ENCODE measurements at regions not wholly inside any gene's neighbourhood (a gene's known extent, or its start where the extent isn't known, plus 50 kb on each side); places are given as distances from the start of the nearest gene placed in this dataset.
"Not testable (repeated sequence)": the region's sequence is repeated elsewhere in the genome, so short reads cannot be mapped to it uniquely, and the experiment has no call there.

DNA sequence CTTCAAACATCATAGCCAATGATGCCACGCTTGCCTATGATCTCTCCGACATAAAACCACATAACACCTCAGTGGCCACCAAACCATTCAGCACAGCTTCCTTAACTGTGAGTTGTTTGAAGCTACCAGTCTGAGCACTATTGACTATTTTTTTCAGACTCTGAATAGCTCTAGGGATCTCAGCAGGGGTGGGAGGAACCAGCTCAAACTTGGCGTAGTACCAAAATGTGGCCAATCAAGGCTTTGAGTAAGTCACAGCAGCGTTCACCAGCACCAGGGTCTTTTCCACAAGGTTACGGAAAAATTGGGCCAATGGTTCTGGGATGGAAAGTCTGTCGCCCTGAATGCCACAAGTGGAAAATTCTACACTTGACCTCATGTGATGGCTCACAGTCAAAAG, 70.6 kb downstream of the SMPDL3A start:
- no peak for DNase-seq

DNA sequence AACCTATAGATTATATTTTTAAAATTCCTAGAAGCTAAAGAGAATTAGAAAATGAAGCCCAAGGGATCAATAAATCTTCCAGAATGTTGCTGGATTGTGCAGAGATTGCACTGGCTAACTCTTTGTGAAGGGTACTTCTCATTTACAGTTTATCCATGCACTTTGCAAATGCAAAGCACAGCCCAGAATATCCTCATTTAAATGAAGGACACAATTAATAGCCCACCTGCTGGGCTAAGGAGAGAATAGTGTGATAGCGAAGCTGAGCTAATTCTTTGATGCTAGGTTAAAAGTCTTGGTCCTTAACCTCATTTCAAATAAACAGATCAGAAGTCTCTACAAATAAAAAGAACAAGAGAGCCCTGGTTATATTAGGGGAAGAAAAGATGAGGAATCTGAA, 72.5 kb downstream of the SMPDL3A start:
- DNase-seq: no peak

DNA sequence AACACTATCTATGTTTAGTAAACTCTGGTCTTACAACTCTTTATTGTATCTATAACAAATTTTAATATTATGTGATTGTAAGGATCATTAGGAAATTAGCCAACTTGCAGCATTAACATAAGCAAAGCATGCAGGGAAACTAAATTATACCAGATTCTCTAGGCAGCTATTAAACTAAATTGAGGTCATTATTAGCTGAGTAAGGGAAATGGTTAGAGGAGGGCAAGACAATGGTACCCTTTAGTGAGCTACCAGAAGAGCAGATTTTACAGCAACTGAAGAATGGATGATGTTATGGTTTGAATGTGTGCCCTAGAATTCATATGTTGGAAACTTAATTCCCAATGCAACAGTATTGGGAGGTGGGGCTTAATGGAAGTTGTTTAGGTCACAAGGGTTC, 79.1 kb downstream of the SMPDL3A start:
- DNase-seq: no peak

DNA sequence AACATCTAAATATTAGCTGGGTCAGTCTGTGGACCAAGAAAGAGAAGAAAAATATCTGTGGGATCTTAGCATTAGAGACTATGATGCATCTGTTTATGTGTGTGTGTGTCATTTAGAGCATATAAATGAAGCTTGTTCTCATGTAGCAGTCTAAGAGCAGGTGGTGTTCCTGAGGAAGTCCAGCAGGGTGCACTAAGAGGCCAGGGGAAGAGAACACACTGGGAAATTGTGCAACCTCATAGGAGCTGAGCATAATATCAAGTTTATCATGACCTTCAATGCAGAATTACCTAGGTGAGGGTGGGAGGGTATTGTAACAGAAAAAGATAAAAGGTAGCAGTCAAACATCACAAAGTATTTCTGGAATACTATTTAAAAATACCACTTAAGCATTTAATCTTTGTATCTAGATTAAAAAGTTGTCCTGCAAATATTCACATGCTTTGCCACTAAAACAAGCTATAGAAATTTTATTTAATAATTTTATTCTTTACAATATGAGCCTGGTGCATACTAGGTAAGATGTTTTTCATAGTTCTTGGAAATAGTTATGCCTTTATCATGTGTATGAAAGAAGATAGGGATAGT, 80.5 kb downstream of the SMPDL3A start:
- peak; percentile 88 for DNase-seq

DNA sequence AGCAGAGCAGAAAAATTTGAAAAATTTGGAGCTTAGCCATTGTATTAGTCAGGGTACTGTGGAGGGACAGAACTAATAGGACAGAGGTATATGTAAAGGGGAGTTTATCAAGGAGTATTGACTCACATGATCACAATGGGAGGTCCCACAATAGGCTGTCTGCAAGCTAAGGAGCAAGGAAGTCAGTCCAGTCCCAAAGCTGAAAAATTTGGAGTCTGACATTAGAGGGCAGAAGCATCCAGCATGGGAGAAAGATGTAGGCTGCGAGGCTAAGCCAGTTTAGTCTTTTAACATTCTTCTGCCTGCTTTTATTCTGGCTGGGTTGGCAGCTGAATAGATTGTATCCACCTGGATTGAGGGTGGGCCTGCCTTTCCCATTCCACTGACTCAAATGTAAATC, 82.0 kb downstream of the SMPDL3A start:
- no peak for DNase-seq

DNA sequence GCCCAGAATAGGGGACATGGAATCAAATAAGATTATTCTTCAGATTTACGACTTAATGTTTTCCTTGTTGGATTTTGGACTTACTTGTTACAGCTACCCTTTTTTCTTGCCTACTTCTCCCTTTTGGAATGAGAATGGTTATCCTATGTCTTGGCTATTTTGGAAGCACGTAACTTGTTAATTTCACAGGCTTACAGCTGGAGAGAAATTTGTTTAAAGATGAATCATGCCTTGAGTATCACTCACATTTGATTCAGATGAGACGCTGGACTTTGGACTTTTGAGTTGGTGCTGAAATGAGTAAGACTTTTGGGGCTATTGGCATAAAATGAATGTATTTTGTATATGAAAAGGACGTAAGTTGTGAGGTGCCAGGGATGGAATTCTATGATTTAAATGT, 83.3 kb downstream of the SMPDL3A start:
- no peak for DNase-seq

DNA sequence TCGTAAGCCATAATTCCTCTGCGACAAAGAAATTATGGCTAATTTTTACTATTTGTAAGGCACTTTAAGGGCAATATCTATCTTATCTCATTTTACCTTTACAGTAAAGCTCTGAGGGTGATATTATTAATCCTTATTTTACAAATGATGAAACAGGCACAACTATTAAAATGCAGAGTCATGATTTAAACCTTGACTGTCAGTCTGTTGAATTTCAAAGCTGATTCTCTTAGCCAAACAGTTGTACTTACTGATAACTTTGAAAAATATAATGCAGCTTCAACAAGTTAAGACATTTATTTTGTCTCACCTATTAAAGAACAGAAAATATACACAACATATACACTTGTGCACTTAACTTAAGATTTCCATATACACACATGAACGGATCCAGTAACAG, 88.2 kb downstream of the SMPDL3A start:
- no peak for DNase-seq

DNA sequence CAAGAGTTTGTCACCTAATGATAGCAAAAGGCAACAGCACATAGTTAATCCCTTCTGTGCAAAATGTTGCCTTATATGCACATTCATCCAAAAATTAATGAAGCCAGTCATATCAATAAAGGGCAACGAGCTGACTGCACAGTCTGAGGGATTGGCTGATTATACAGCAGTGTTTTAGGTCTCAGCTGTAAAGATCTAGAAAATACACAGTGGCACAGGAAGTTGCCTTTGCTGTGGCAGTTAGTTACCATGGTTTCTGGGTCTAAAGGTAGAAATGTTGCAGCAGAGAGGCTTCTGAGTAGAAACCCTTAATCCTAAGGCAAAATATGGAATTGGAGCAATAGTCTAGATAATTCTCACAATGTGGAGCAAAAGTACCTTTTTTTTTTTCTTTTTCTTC, 89.7 kb downstream of the SMPDL3A start:
- DNase-seq: no peak

DNA sequence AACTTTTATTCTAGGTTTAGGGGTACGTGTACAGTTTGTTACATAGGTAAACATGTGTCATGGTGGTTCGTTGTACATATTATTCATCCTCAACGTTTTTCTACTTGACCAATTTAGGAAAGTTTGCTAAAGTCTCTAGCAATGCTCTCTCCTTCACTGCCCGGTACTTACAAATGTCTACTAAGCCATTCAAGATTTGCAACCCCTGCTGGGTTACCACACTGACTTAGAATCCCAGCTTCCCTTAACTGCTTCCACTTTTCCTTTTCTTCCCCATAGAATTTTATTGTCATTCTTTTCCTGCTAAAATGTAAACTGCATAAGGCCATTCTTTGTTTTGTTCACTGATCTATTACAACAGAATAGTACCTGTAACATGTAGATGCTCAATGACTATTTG, 97.4 kb downstream of the SMPDL3A start:
- DNase-seq: no peak

DNA sequence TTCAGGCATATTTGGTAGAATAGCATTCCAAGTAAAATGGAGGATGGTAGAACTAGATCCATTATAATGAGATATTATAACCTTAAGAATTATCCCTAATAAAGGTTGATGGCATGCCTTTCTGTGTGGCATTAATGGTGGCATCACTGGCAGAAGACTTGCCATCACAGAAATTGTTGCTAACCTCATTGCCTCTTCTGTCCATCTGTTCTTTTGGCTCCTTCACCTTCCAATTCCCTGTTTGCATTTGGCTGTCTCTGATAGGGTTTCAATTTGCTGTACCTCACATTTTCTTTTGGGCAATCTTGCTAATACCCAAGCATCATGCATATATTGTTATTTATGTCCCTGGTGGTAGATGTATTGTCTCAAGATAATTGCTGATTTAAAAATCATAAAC, 98.9 kb downstream of the SMPDL3A start:
- peak; percentile 45 for DNase-seq

DNA sequence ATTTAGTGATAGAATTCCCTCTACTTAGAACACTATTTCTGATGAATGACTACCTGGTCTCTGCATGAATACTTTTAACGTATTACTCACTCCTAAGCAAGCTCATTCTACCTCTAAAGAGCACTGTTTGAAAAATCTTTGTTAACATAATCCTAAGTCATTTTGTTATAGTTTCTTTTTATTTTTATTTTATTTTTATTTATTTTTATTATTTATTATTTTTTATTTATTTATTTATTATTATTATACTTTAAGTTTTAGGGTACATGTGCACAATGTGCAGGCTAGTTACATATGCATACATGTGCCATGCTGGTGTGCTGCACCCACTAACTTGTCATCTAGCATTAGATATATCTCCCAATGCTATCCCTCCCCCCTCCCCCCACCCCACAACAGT, 99.6 kb downstream of the SMPDL3A start:
- not testable (repeated sequence) for DNase-seq

DNA sequence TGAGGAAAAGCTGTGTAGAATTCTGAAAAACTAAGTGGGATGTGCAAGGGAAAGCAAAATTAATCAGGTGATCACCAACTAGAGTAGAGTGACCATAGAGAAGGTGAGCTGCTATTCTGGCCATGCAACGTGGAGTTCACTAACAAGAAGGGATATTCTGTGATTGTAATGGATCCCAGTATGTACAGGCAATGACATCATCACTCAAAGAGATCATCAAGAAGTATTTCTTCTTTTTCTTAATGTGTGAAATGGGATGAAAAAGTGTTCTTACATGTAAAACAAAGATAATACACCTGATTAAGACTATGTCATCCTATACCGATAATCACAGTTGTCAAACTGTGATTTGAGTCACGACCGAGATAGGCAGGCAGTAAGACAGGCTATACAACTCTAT, 101.2 kb downstream of the SMPDL3A start:
- DNase-seq: no peak

DNA sequence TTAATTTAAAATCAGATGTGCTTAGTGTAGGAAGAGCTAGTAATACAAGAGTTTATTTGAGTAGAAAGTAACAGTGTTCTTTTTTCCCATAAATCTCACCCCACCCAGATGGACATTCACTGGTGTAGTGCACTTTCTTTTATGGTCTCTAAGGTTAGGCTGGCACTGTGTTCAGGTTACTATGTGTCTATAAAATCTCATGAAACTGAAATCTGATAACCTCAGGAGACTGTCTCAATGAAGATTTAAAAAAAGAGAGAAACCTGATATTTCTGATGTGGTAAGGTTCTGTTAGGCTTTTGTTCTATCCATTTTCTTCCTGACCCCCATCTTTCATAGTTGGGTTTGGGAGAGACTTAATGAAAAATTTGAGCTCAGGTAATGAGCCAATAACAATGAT, 101.2 kb upstream of the CLVS2 start:
- peak; percentile 92 for DNase-seq

DNA sequence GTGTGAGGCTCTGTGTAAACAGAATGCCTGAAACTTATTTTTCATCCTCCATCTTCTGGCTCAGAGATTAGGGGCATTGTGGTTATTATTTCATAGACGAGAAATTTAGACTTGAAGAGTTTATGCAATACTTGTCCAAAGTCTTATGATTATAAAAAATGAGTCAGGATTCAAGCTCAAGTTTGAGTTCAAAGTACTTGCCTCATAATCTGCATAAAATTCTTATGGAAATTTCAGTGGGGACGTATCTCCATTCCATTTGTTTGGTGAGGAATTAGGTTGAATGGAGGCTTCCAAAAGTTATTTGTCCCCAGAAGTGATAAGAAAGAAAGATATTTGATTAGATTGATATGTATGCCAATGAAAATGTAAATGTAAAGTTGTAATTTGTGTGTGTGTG, 93.7 kb upstream of the CLVS2 start:
- no peak for DNase-seq

DNA sequence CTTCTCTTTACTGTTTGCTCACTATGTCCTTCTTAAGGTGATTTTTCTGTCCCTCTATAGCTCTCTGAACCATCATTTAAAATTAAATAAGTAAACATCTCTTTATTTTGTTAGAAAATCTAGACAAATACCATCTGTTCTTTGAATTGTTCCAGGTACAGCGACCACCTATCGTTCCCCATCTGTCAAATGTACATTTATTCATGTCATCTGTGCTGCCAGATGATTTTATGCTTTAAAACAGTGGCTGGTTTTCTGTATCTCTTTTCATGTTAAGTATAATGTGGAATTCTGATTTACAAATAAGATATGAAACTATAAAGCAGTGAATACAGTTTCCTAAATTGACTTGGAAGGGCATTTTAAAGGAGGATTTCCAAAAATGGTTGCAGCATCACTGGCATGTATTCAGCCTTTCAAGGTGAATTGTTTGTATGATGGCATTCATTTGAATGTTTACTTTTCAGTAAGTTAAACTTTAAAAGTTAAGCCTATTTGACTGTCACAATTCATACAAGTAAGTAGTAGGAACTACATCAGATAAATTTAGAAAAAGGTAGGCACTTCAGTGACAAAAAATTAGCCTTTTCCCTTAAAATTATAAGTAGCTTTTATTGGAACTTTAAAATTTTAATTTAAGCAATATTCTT, 92.6 kb upstream of the CLVS2 start:
- peak; percentile 81 for DNase-seq

DNA sequence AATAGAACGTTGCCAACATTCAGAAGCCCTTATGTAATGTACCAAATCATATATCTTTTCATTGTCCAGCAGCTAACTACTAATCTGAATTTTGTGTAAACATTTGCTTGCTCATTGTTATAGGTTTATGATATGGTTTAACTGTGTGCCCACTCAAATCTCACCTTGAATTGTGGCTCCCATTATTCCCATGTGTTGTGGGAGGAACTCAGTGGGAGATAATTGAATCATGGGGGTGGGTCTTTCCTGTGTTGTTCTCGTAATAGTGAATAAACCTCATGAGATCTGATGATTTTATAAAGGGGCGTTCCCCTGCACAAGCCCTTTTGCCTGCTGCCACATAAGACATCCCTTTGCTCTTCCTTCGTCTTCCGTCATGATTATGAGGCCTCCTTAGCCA, 91.9 kb upstream of the CLVS2 start:
- no peak for DNase-seq

DNA sequence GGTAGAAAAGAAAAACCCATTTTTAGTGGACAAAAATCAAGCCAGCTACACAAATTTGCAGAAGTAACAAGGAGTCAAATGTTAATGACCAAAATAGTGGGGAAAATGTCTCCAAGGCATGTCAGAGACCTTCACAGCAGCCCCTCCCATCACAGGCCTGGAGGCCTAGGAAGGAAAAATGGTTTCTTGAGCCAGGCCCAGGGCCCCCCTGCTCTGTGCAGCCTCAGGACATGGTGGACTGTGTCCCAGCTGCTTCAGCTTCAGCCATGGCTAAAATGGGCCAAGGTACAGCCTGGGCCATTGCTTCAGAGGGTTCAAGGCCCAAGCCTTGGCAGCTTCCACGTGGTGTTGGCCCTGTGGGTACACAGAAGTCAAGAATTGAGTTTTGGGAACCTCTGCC, 82.5 kb upstream of the CLVS2 start:
- DNase-seq: no peak

DNA sequence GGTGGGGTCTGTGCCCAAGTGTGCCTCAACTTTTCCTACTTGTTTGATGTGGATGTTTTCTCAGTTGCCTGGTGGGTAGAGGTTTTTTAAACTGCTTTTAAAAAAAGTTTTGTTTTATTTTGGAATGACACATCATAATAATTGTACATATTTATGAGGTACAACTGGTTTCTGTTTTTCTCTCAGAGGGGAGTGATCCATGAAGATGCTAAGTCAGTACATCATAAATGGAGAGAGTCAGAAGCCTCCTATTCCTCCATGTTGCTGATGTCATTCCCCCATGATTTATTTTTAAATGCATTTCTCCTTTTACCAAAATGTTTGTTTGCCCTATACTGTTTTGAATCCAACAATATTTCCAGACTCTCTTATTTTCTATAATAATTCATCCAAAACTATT, 77.3 kb upstream of the CLVS2 start:
- no peak for DNase-seq

DNA sequence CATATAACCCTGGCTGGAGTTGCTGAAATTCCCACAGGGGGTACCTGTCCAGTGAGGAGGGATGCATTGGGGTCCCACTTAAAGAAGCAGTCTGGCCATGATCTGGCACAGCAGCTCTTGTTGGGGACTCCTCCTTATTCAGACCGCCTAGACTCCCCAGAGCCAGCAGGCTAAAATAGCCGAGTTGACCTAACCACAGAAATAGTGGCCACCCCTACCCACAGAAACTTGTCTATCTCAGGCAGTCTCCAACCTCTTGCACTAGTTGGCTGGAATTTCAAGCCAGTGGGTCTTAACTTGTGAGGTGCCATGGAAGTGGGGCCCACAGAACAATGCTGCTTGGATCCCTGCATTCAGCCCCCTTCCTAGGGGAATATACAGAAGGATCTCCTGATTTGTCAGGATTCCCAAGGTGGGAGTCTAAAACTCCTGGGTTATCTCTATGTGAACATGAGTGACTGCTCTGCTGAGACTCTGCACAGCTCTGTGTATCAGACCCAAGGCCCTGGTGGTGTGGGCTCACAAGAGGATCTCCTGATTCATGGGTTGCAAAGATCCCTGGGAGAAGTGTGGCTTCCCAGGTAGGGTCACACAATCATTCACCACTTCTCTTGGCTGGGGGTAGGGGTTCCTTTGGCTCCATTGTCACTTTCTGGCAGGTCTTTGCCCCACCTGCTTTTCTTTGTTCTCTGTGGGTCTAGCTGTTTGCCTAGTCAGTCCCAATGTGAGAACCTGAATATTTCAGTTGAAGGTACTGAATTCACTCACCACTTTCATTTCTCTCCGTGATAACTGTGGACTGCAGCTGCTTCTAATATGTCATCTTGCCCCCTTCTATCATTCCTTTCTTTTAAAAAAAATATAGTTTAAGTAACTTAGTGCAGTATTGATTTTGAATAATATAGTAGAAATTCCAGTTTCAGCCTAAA, 65.5 kb upstream of the CLVS2 start:
- DNase-seq: no peak

DNA sequence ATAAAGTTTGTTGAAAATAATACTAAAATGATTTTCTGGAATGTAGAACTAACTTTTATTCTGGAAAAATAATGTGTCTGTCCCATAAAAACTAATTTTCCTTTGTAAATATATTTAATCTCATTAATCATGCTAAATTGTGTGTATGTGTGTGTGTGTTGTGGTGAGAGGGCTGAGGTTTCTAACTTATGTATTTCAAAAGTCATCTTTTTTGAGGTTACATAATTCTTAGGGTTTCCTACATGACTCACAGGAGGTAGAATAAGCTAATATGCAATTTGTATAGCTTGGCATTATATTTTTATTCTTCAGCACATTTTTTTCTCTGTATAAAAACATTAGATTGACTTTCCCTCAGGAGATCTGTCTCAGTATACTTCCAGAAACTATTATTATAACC, 64.1 kb upstream of the CLVS2 start:
- no peak for DNase-seq

DNA sequence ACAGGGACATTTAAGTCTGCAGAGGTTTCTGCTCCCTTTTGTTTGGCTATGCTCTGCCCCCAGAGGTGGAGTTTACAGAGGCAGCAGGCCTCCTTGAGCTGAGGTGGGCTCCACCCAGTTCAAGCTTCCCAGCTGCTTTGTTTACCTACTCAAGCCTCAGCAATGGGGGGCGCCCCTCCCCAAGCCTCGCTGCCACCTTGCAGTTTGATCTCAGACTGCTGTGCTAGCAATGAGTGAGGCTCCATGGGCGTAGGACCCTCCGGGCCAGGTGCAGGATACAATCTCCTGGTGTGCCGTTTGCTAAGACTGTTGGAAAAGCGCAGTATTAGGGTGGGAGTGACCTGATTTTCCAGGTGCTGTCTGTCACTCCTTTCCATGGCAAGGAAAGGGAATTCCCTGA, 51.1 kb upstream of the CLVS2 start:
- not testable (repeated sequence) for DNase-seq

Measured in NCI-H2171 treated with DMSO at 0.1 percent for 48 hours (cell line).